ENCODE measurements at regions not wholly inside any gene's neighbourhood (a gene's known extent, or its start where the extent isn't known, plus 50 kb on each side); places are given as distances from the start of the nearest gene placed in this dataset.

DNA sequence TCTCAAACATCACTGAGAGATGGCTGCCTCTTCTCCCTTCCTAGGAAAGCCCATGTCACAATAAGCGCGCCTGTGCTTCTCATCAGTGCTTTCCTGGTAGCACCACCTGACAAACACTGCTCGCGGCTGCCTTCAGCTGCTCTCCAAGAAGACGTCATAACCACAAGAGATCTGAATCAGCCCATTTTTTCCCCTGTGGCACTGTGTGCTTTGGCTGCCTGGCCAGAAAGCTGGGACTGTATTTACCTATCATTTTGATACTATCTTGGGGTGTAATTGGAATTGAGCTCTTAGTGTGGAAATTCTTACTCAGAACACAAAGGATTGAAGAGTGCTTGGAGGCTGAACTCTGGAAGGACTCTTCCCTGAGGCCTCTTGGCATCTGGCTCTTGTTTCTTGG lies 50.3 kb upstream of the EHF start:
- in situ Hi-C loops (cut with MboI; ENCODE audit: low sequenced_read_pairs, unreplicated experiment): no loop called here
- TF ChIP-seq, protein P1, sequence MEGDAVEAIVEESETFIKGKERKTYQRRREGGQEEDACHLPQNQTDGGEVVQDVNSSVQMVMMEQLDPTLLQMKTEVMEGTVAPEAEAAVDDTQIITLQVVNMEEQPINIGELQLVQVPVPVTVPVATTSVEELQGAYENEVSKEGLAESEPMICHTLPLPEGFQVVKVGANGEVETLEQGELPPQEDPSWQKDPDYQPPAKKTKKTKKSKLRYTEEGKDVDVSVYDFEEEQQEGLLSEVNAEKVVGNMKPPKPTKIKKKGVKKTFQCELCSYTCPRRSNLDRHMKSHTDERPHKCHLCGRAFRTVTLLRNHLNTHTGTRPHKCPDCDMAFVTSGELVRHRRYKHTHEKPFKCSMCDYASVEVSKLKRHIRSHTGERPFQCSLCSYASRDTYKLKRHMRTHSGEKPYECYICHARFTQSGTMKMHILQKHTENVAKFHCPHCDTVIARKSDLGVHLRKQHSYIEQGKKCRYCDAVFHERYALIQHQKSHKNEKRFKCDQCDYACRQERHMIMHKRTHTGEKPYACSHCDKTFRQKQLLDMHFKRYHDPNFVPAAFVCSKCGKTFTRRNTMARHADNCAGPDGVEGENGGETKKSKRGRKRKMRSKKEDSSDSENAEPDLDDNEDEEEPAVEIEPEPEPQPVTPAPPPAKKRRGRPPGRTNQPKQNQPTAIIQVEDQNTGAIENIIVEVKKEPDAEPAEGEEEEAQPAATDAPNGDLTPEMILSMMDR (IDR thresholded peaks at IDR 0.05; ENCODE audit: borderline replicate concordance, control extremely low read depth, extremely low read depth, insufficient read depth, missing control alignments): no peak
- DNase-seq (ENCODE audit: low spot score): no peak

All from GM13976 (cell line).